ENCODE measurements at regions not wholly inside any gene's neighbourhood (a gene's known extent, or its start where the extent isn't known, plus 50 kb on each side); places are given as distances from the start of the nearest gene placed in this dataset.

DNA sequence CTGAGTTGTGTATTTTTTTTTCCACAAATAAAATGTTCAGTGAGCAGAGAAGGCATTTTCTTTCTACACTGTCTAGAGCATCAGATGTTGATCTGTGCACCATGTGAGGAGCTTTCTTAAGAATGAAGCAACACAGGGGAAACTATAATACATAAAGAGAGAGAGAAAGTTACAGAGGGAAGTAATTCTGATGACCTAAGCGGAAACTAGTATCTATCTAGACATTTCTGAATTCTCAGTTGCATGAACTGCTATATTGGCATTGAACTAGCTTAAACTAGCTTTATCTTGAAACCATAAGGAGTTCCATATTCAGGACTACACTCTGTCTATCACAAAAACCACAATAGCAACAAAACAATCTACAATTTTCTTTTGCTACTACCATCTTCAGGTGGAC lies 822.4 kb downstream of the VGLL3 start:
- POLR2A ChIA-PET = no interaction called here
- intact Hi-C loops (cut with micrococcal nuclease; ENCODE audit: unreplicated experiment) = no loop called here
- TF ChIP-seq REST (IDR thresholded peaks at IDR 0.05; ENCODE audit: insufficient read depth in 1 of 2, low read depth in 2 of 2, low read length in 1 of 2) (no peak), CTCF (IDR thresholded peaks at IDR 0.05) (no peak), TCF7L2 (IDR thresholded peaks at IDR 0.05; ENCODE audit: low read depth, low read length) (no peak), SIN3A (IDR thresholded peaks at IDR 0.05; ENCODE audit: borderline replicate concordance, insufficient read depth, low read depth, low read length) (no peak), POLR2AphosphoS5 (IDR thresholded peaks at IDR 0.05; ENCODE audit: low read depth, low read length) (no peak)
- Histone ChIP-seq H3K9me3 (ENCODE audit: control insufficient read depth, insufficient read depth, low read depth, low read length) (no peaks in the 10 kb centered on the region), H3K36me3 (ENCODE audit: control insufficient read depth, insufficient read depth, low read length) (no peaks in the 10 kb centered on the region), H3K27me3 (ENCODE audit: control insufficient read depth, insufficient read depth, low read length) (no peaks in the 10 kb centered on the region), H3K4me3 (ENCODE audit: low read depth in 2 of 2, low read length in 2 of 2) (no peak overlapping the region), H3K27ac (ENCODE audit: low read length) (no peak overlapping the region), H3K4me1 (ENCODE audit: control insufficient read depth, insufficient read depth, low read length) (no peaks in the 10 kb centered on the region)
- CTCF ChIA-PET = no interaction called here
- DNase-seq (ENCODE audit: low read depth, low spot score) (no peak), ATAC-seq (no peak)
- no TSS peak for BruUV-seq (replicated peaks)
- in situ Hi-C loops (cut with HindIII; ENCODE audit: low pct_unique_long_range_greater_than_20kb, low sequenced_read_pairs) = no loop called here

DNA sequence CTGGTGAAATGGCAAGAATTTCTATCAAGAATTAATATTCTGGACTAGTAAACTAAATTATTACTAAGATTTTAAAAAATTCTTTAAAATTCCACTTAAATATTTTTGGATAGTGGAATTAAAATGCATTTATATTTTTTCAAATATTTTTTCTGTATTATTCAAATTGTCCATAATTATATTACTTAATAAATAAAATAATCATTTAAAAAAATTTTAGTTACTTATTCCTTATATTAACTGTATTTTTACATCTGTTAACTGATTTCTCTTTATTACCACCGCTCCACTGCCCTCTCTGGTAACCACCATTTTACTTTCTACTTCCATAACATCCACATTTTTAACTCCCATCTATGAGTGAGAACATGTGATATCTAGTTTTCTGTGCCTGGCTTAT lies 828.4 kb downstream of the VGLL3 start:
- no TSS peak for BruUV-seq (replicated peaks)
- Histone ChIP-seq H3K9me3 (ENCODE audit: control insufficient read depth, insufficient read depth, low read depth, low read length) (no peaks in the 10 kb centered on the region), H3K36me3 (ENCODE audit: control insufficient read depth, insufficient read depth, low read length) (no peaks in the 10 kb centered on the region), H3K27ac (ENCODE audit: low read length) (no peak overlapping the region), H3K27me3 (ENCODE audit: control insufficient read depth, insufficient read depth, low read length) (no peaks in the 10 kb centered on the region), H3K4me3 (ENCODE audit: low read depth in 2 of 2, low read length in 2 of 2) (no peak overlapping the region), H3K4me1 (ENCODE audit: control insufficient read depth, insufficient read depth, low read length) (no peaks in the 10 kb centered on the region)
- in situ Hi-C loops (cut with HindIII; ENCODE audit: low pct_unique_long_range_greater_than_20kb, low sequenced_read_pairs) = no loop called here
- CTCF ChIA-PET = no interaction called here
- intact Hi-C loops (cut with micrococcal nuclease; ENCODE audit: unreplicated experiment) = no loop called here
- no peak for ATAC-seq
- DNase-seq (ENCODE audit: low read depth, low spot score) = no peak
- no peak for TF ChIP-seq TCF7L2 (IDR thresholded peaks at IDR 0.05; ENCODE audit: low read depth, low read length)
- TF ChIP-seq POLR2AphosphoS5 (IDR thresholded peaks at IDR 0.05; ENCODE audit: low read depth, low read length) = no peak
- TF ChIP-seq REST (IDR thresholded peaks at IDR 0.05; ENCODE audit: insufficient read depth in 1 of 2, low read depth in 2 of 2, low read length in 1 of 2) = no peak
- no peak for TF ChIP-seq CTCF (IDR thresholded peaks at IDR 0.05)
- TF ChIP-seq SIN3A (IDR thresholded peaks at IDR 0.05; ENCODE audit: borderline replicate concordance, insufficient read depth, low read depth, low read length) = no peak
- POLR2A ChIA-PET = no interaction called here

Data from Panc1 (cell line).